ENCODE measurements at regions not wholly inside any gene's neighbourhood (a gene's known extent, or its start where the extent isn't known, plus 50 kb on each side); places are given as distances from the start of the nearest gene placed in this dataset.
"Not testable (repeated sequence)": the region's sequence is repeated elsewhere in the genome, so short reads cannot be mapped to it uniquely, and the experiment has no call there.

- not testable (repeated sequence) for TF ChIP-seq CTCF, POLR2AphosphoS5, EP300, POLR2A (IDR thresholded peaks at IDR 0.05)
These were observed 983.9 kb upstream of the NDST4 start for GRCh38 chr4:116097353-116097752.
